Neural cell (in vitro differentiated cells): ENCODE measurements at regions not wholly inside any gene's neighbourhood (a gene's known extent, or its start where the extent isn't known, plus 50 kb on each side); places are given as distances from the start of the nearest gene placed in this dataset.
"Not testable (repeated sequence)": the region's sequence is repeated elsewhere in the genome, so short reads cannot be mapped to it uniquely, and the experiment has no call there.

Experiments
- RAD21 ChIP-seq: fragments of 450-650 bp; conservative IDR thresholded peaks from 2 replicates; pipeline ENCODE4 v1.6.1; 2014; ENCODE audit warnings: antibody characterized with exemption, mild to moderate bottlenecking, moderate library complexity
- TF ChIP-seq, protein P1 (sequence below): fragments of 450-650 bp; IDR thresholded peaks from 2 replicates; pipeline ENCODE4 v1.5.1; 2014; ENCODE audit warnings: antibody characterized with exemption, mild to moderate bottlenecking, moderate library complexity; ENCODE audit not compliant: poor library complexity, severe bottlenecking

DNA sequence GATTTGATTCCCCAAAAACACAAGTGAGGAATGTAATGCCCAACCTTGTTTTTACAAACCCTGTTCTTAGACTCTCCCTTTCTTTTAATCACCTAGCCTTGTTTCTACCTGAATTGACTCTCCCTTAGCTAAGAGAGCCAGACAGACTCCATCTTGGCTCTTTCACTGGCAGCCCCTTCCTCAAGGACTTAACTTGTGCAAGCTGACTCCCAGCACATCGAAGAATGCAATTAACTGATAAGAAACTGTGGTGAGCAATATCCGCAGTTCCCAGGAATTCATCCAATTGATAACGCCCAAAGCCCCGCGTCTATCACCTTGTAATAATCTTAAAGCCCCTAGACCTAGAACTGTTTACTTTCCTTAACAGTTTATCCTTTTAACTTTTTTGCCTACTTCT lies 120.2 kb upstream of the DEFB108B start:
- TF ChIP-seq, protein P1, sequence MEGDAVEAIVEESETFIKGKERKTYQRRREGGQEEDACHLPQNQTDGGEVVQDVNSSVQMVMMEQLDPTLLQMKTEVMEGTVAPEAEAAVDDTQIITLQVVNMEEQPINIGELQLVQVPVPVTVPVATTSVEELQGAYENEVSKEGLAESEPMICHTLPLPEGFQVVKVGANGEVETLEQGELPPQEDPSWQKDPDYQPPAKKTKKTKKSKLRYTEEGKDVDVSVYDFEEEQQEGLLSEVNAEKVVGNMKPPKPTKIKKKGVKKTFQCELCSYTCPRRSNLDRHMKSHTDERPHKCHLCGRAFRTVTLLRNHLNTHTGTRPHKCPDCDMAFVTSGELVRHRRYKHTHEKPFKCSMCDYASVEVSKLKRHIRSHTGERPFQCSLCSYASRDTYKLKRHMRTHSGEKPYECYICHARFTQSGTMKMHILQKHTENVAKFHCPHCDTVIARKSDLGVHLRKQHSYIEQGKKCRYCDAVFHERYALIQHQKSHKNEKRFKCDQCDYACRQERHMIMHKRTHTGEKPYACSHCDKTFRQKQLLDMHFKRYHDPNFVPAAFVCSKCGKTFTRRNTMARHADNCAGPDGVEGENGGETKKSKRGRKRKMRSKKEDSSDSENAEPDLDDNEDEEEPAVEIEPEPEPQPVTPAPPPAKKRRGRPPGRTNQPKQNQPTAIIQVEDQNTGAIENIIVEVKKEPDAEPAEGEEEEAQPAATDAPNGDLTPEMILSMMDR: not testable (repeated sequence)
- TF ChIP-seq RAD21: not testable (repeated sequence)
